ENCODE measurements at regions not wholly inside any gene's neighbourhood (a gene's known extent, or its start where the extent isn't known, plus 50 kb on each side); places are given as distances from the start of the nearest gene placed in this dataset.

DNA sequence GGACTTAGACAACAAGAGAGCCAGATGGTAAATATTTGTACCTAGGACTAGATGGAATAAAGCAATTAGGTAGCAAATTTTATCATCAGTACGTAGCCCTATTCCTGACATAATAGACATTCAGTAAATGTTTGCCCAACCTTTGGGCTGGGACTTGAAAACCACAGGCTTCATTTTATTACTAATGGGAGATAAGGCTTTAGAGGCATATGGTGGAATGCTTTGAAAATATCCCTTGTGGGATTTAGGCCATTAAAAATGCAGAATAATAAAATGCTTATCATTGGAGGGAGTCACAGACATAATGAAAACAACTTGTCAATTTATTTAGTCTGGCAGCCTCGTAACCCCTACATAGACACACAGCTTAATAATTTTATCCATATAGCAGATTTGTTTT is 296.1 kb upstream of the SPAG17 start:
- TF ChIP-seq, protein P1, sequence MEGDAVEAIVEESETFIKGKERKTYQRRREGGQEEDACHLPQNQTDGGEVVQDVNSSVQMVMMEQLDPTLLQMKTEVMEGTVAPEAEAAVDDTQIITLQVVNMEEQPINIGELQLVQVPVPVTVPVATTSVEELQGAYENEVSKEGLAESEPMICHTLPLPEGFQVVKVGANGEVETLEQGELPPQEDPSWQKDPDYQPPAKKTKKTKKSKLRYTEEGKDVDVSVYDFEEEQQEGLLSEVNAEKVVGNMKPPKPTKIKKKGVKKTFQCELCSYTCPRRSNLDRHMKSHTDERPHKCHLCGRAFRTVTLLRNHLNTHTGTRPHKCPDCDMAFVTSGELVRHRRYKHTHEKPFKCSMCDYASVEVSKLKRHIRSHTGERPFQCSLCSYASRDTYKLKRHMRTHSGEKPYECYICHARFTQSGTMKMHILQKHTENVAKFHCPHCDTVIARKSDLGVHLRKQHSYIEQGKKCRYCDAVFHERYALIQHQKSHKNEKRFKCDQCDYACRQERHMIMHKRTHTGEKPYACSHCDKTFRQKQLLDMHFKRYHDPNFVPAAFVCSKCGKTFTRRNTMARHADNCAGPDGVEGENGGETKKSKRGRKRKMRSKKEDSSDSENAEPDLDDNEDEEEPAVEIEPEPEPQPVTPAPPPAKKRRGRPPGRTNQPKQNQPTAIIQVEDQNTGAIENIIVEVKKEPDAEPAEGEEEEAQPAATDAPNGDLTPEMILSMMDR (optimal IDR thresholded peaks at IDR 0.05 in 1 of 3, IDR thresholded peaks at IDR 0.05 in 1 of 3, conservative IDR thresholded peaks at IDR 0.05 in 1 of 3; ENCODE audit: extremely low read depth in 1 of 3, insufficient read depth in 2 of 3, low read length in 3 of 3): no peak
- TF ChIP-seq EZH2 (IDR thresholded peaks at IDR 0.05; ENCODE audit: low read length): no peak
